Endothelial cell of umbilical vein (primary cell): ENCODE measurements at regions not wholly inside any gene's neighbourhood (a gene's known extent, or its start where the extent isn't known, plus 50 kb on each side); places are given as distances from the start of the nearest gene placed in this dataset.

ENCODE experiments used
- BruUV-seq: library from RNA; stranded (reverse); fragments of 400-500 nt; replicated peaks from 2 replicates; lab custom pipeline; 2021; lab: Mats Ljungman, UMichigan
- CTCF ChIA-PET: fragments of 300-600, 350-600 bp; sonication (Branson Sonifier 250); formaldehyde crosslinking; loops from one replicate; lab custom pipeline; 2021; ENCODE audit warnings: antibody characterized with exemption, inconsistent platforms; lab: Charles Lee
- POLR2A ChIA-PET: fragments of 300-600, 350-600 bp; sonication (Branson Sonifier 250); formaldehyde crosslinking; loops from one replicate; lab custom pipeline; 2021; ENCODE audit warnings: antibody characterized with exemption, inconsistent platforms; lab: Charles Lee
- DNase-seq: peaks from one replicate; pipeline ENCODE4 v3.0.0-alpha.2; 2011; ENCODE audit warnings: low read depth, low spot score
- FAIRE-seq: peaks from 2 replicates; lab custom pipeline; 2011; peaks lifted over from hg19 to GRCh38; lab: Jason Lieb, UNC
- H2AFZ ChIP-seq: 2 replicates; pipeline ENCODE4 v1.6.0; 2012; ENCODE audit warnings: low read depth, low read length, control low read depth, inconsistent platforms
- H3K27ac ChIP-seq: 2 replicates; pipeline ENCODE4 v1.5.1; 2011; ENCODE audit warnings: low read depth, mild to moderate bottlenecking, control low read depth, low read length, moderate library complexity; ENCODE audit not compliant: insufficient read depth
- H3K27me3 ChIP-seq, 2 experiments: 2 replicates each; pipeline versions ENCODE4 v1.6.0 to v1.6.1; 2011; ENCODE audit warnings: low read length in 2 of 2, mixed read lengths in 1 of 2; ENCODE audit not compliant: control insufficient read depth in 2 of 2, insufficient read depth in 2 of 2
- H3K36me3 ChIP-seq, 2 experiments: 2 replicates in 1 of 2; 3 replicates in 1 of 2; pipeline ENCODE4 v1.5.1; 2011; ENCODE audit warnings: low read length in 2 of 2, mild to moderate bottlenecking in 1 of 2, moderate library complexity in 1 of 2; ENCODE audit not compliant: control insufficient read depth in 2 of 2, insufficient read depth in 2 of 2; ENCODE audit errors: extremely low read depth in 1 of 2
- H3K4me1 ChIP-seq: 3 replicates; pipeline ENCODE4 v1.5.1; 2011; ENCODE audit warnings: mild to moderate bottlenecking, low read length; ENCODE audit not compliant: control insufficient read depth, insufficient read depth; ENCODE audit errors: extremely low read depth
- H3K4me2 ChIP-seq: 2 replicates; pipeline ENCODE4 v1.6.1; 2011; ENCODE audit warnings: low read length, control low read depth, mixed read lengths; ENCODE audit not compliant: insufficient read depth
- H3K4me3 ChIP-seq, 3 experiments: fragments of 200-600 bp in 1 of 3; sonication (generic), shearing (Covaris generic) in 1 of 3; replicated peaks in 1 of 3; 2 replicates each; pipeline ENCODE4 v1.5.1; 2011 to 2016; ENCODE audit warnings: control low read depth in 3 of 3, low read length in 3 of 3, mild to moderate bottlenecking in 2 of 3, inconsistent platforms in 1 of 3, low read depth in 1 of 3, moderate library complexity in 1 of 3; ENCODE audit not compliant: insufficient read depth in 1 of 3
- H3K79me2 ChIP-seq: 2 replicates; pipeline ENCODE4 v1.6.0; 2012; ENCODE audit warnings: low read length, inconsistent platforms; ENCODE audit not compliant: control insufficient read depth, insufficient read depth
- H3K9ac ChIP-seq: replicated peaks from 2 replicates; pipeline ENCODE3; 2011; ENCODE audit warnings: low read length, control low read depth; ENCODE audit not compliant: insufficient read depth; ENCODE audit errors: extremely low read depth
- H3K9me1 ChIP-seq: replicated peaks from 3 replicates; pipeline ENCODE4 v1.6.0; 2011; ENCODE audit warnings: mild to moderate bottlenecking, low read length; ENCODE audit not compliant: control insufficient read depth, insufficient read depth; ENCODE audit errors: extremely low read depth
- H3K9me3 ChIP-seq: replicated peaks from 2 replicates; pipeline ENCODE4 v1.5.1; 2012; ENCODE audit warnings: low read length, inconsistent platforms; ENCODE audit not compliant: control insufficient read depth, insufficient read depth
- H4K20me1 ChIP-seq: replicated peaks from 2 replicates; pipeline ENCODE3; 2011; ENCODE audit warnings: mild to moderate bottlenecking, low read length; ENCODE audit not compliant: control insufficient read depth, insufficient read depth; ENCODE audit errors: extremely low read depth
- CTCF ChIP-seq, 2 donors: IDR thresholded peaks; 1 replicate in 1 of 2; 2 replicates in 1 of 2; pipeline ENCODE4 v1.5.1; 2011; ENCODE audit warnings: low read length in 2 of 2, mild to moderate bottlenecking in 2 of 2, moderate library complexity in 2 of 2, control low read depth in 1 of 2, inconsistent platforms in 1 of 2, low read depth in 1 of 2; ENCODE audit not compliant: insufficient read depth in 1 of 2; ENCODE audit errors: extremely low read depth in 1 of 2
- EZH2 ChIP-seq: IDR thresholded peaks from 2 replicates; pipeline ENCODE4 v1.6.1; 2012; ENCODE audit warnings: borderline replicate concordance, low read depth, mild to moderate bottlenecking, moderate library complexity, low read length, inconsistent platforms; ENCODE audit not compliant: severe bottlenecking
- FOS ChIP-seq: IDR thresholded peaks from 2 replicates; pipeline ENCODE4 v1.6.1; 2011; ENCODE audit warnings: mild to moderate bottlenecking, low read length, moderate library complexity, borderline replicate concordance; ENCODE audit not compliant: insufficient read depth
- GATA2 ChIP-seq: IDR thresholded peaks from 2 replicates; pipeline ENCODE4 v1.7.0; 2011; ENCODE audit warnings: low read depth, mild to moderate bottlenecking, moderate library complexity, mixed read lengths, low read length; ENCODE audit not compliant: insufficient read length, insufficient read depth
- JUN ChIP-seq: IDR thresholded peaks from 2 replicates; pipeline ENCODE4 v1.6.1; 2011; ENCODE audit warnings: borderline replicate concordance, low read depth; ENCODE audit not compliant: insufficient read length, insufficient read depth
- MAX ChIP-seq: IDR thresholded peaks from 2 replicates; pipeline ENCODE4 v1.6.1; 2011; ENCODE audit not compliant: insufficient read depth, insufficient read length
- MYC ChIP-seq: IDR thresholded peaks from one replicate; pipeline ENCODE4 v1.6.1; 2011; ENCODE audit warnings: mild to moderate bottlenecking, low read depth, low read length
- POLR2A ChIP-seq: IDR thresholded peaks from 2 replicates; pipeline ENCODE4 v1.6.1; 2012; ENCODE audit warnings: low read depth, mild to moderate bottlenecking, control low read depth, low read length
- POLR2AphosphoS5 ChIP-seq: IDR thresholded peaks from 2 replicates; pipeline ENCODE4 v1.6.1; 2012; ENCODE audit warnings: low read depth, mild to moderate bottlenecking, control low read depth, low read length, moderate library complexity; ENCODE audit not compliant: insufficient read depth
- dilution Hi-C: fragments of 300-500 bp; cut with MboI; formaldehyde crosslinking; loops from one replicate; pipeline ENCODE4 v1.15.0; 2019; ENCODE audit warnings: low sequenced_read_pairs; ENCODE audit not compliant: extremely low pct_ligation_motif_present
- intact Hi-C: fragments of 100-400 bp; cut with micrococcal nuclease; formaldehyde crosslinking; loops from one replicate; pipeline ENCODE4 v1.10.0; 2022

GRCh38 chr6:119459207-119459974 lies 109.8 kb upstream of the MAN1A1 start:
- ChIA-PET POLR2A (no interaction called here), CTCF (no interaction called here)
- Histone ChIP-seq H3K79me2 (no peaks in the 10 kb centered on the region), H3K4me1 (no peaks in the 10 kb centered on the region), H3K9me1 (no peaks in the 10 kb centered on the region), H3K36me3 (no peaks in the 10 kb centered on the region), H3K4me3 (no peak overlapping the region), H4K20me1 (no peaks in the 10 kb centered on the region), H3K9ac (no peak overlapping the region), H3K27me3 (no peaks in the 10 kb centered on the region), H3K9me3 (no peaks in the 10 kb centered on the region), H2AFZ (no peak overlapping the region), H3K27ac (no peak overlapping the region), H3K4me2 (no peak overlapping the region)
- FAIRE-seq (no peak), DNase-seq (no peak)
- intact Hi-C loops: no loop called here
- dilution Hi-C loops: no loop called here
- TF ChIP-seq MYC (no peak), FOS (no peak)
- no TSS peak for BruUV-seq

GRCh38 chr6:119454714-119455113 lies 105.2 kb upstream of the MAN1A1 start:
- dilution Hi-C loops: no loop called here
- H2AFZ ChIP-seq: no peak overlapping the region
- H3K36me3 ChIP-seq: no peaks in the 10 kb centered on the region
- no peak for FAIRE-seq
- no peaks in the 10 kb centered on the region for H3K9me1 ChIP-seq
- no peak overlapping the region for H3K27ac ChIP-seq
- no peaks in the 10 kb centered on the region for H4K20me1 ChIP-seq
- H3K4me3 ChIP-seq: no peak overlapping the region
- no TSS peak for BruUV-seq
- no peak overlapping the region for H3K4me2 ChIP-seq
- H3K79me2 ChIP-seq: no peaks in the 10 kb centered on the region
- H3K9ac ChIP-seq: no peak overlapping the region
- ChIA-PET POLR2A (interaction anchor here (0.7 kb wide), 1 partner anchor 93 kb away, joined by 3 read pairs; no protein-coding TSS in a partner anchor), CTCF (no interaction called here)
- intact Hi-C loops: no loop called here
- no peaks in the 10 kb centered on the region for H3K27me3 ChIP-seq
- TF ChIP-seq MAX (no peak), JUN (no peak), CTCF (IDR thresholded peaks at IDR 0.05; ENCODE audit: extremely low read depth in 1 of 2, insufficient read depth in 1 of 2, low read depth in 1 of 2, low read length in 2 of 2) (no peak), POLR2A (no peak), MYC (no peak), GATA2 (no peak), POLR2AphosphoS5 (no peak), EZH2 (no peak), FOS (no peak)
- no peak for DNase-seq
- no peaks in the 10 kb centered on the region for H3K9me3 ChIP-seq
- H3K4me1 ChIP-seq: no peaks in the 10 kb centered on the region
